ENCODE measurements at regions not wholly inside any gene's neighbourhood (a gene's known extent, or its start where the extent isn't known, plus 50 kb on each side); places are given as distances from the start of the nearest gene placed in this dataset.
A peak's percentile ranks its signal among the peaks of the same experiment; 100 is the strongest.

- intact Hi-C loops (cut with DNase I; ENCODE audit: low total_unique reads) = loop anchor here (10.0 kb wide), 1 partner anchor 125 kb away; no protein-coding TSS in a partner anchor
- Histone ChIP-seq H3K27me3 (no peaks in the 10 kb centered on the region), H3K4me1 (peaks cover under 1 to 15% of the 10 kb centered on the region in 2 donors), H3K27ac (no peak overlapping the region), H3K4me3 (no peak overlapping the region), H3K9me3 (no peaks in the 10 kb centered on the region), H3K36me3 (no peaks in the 10 kb centered on the region)
- TF ChIP-seq CTCF (IDR thresholded peaks at IDR 0.05) (no peak), POLR2AphosphoS5 (IDR thresholded peaks at IDR 0.05) (no peak), POLR2A (IDR thresholded peaks at IDR 0.05) (no peak)
- no peak for DNase-seq (ENCODE audit: low spot score in 2 of 2)
Measured at GRCh38 chr7:25379351-25380300, 151.3 kb upstream of the NPVF start.

- intact Hi-C loops (cut with DNase I; ENCODE audit: low total_unique reads) = loop anchor here (10.0 kb wide), 1 partner anchor 127 kb away; no protein-coding TSS in a partner anchor
- peak overlapping the region; percentile 36 to 40 for H3K27ac ChIP-seq
- no peaks in the 10 kb centered on the region for H3K9me3 ChIP-seq
- H3K4me3 ChIP-seq = no peak overlapping the region
- peaks cover 7 to 26% of the 10 kb centered on the region in 2 donors for H3K4me1 ChIP-seq
- H3K27me3 ChIP-seq = no peaks in the 10 kb centered on the region
- no peaks in the 10 kb centered on the region for H3K36me3 ChIP-seq
- no peak for DNase-seq (ENCODE audit: low spot score in 2 of 2)
- TF ChIP-seq CTCF (IDR thresholded peaks at IDR 0.05) (no peak), POLR2AphosphoS5 (IDR thresholded peaks at IDR 0.05) (no peak), POLR2A (IDR thresholded peaks at IDR 0.05) (no peak)
Measured at GRCh38 chr7:25381818-25382589, 153.7 kb upstream of the NPVF start.

- no peak overlapping the region for H3K4me3 ChIP-seq
- H3K27ac ChIP-seq = peak overlapping the region in 1 of 2 donors; percentile 40
- TF ChIP-seq POLR2AphosphoS5 (IDR thresholded peaks at IDR 0.05) (no peak), CTCF (IDR thresholded peaks at IDR 0.05) (no peak), POLR2A (IDR thresholded peaks at IDR 0.05) (no peak)
- peaks cover 7 to 26% of the 10 kb centered on the region in 2 donors for H3K4me1 ChIP-seq
- no peaks in the 10 kb centered on the region for H3K27me3 ChIP-seq
- peak in 1 of 2 donors; percentile 44 for DNase-seq (ENCODE audit: low spot score in 2 of 2)
- intact Hi-C loops (cut with DNase I; ENCODE audit: low total_unique reads) = loop anchor here (10.0 kb wide), 1 partner anchor 128 kb away; no protein-coding TSS in a partner anchor
- no peaks in the 10 kb centered on the region for H3K36me3 ChIP-seq
- no peaks in the 10 kb centered on the region for H3K9me3 ChIP-seq
Measured at GRCh38 chr7:25382869-25383268, 154.6 kb upstream of the NPVF start.

- Histone ChIP-seq H3K27ac (no peak overlapping the region), H3K36me3 (no peaks in the 10 kb centered on the region), H3K9me3 (no peaks in the 10 kb centered on the region), H3K4me1 (peaks cover 7 to 26% of the 10 kb centered on the region in 2 donors), H3K4me3 (no peak overlapping the region), H3K27me3 (no peaks in the 10 kb centered on the region)
- intact Hi-C loops (cut with DNase I; ENCODE audit: low total_unique reads) = loop anchor here (10.0 kb wide), 1 partner anchor 129 kb away; no protein-coding TSS in a partner anchor
- DNase-seq (ENCODE audit: low spot score in 2 of 2) = no peak
- TF ChIP-seq CTCF (IDR thresholded peaks at IDR 0.05) (no peak), POLR2A (IDR thresholded peaks at IDR 0.05) (no peak), POLR2AphosphoS5 (IDR thresholded peaks at IDR 0.05) (no peak)
Measured at GRCh38 chr7:25383402-25383801, 155.1 kb upstream of the NPVF start.

All from breast epithelium (tissue), 4 donors.